HG02938 (cell line): ENCODE measurements at regions not wholly inside any gene's neighbourhood (a gene's known extent, or its start where the extent isn't known, plus 50 kb on each side); places are given as distances from the start of the nearest gene placed in this dataset.
"Not testable (repeated sequence)": the region's sequence is repeated elsewhere in the genome, so short reads cannot be mapped to it uniquely, and the experiment has no call there.

Experiments
- ATAC-seq: cut with Tn5 transposase; IDR thresholded peaks from one replicate; pipeline ENCODE4 v1.9.1; 2021; ENCODE audit warnings: mild to moderate bottlenecking, moderate library complexity; ENCODE audit not compliant: unreplicated experiment

- no peak for ATAC-seq
These were observed 461.2 kb downstream of the EPM2A start for GRCh38 chr6:145274083-145274482.

GRCh38 chr6:145275019-145275418, 460.3 kb downstream of the EPM2A start:
- no peak for ATAC-seq

GRCh38 chr6:145275787-145276186, 459.5 kb downstream of the EPM2A start:
- ATAC-seq: no peak

GRCh38 chr6:145276756-145277155, 458.6 kb downstream of the EPM2A start:
- no peak for ATAC-seq

- no peak for ATAC-seq
These were observed 457.8 kb downstream of the EPM2A start for GRCh38 chr6:145277358-145278086.

GRCh38 chr6:145278163-145278807, 457.0 kb downstream of the EPM2A start:
- ATAC-seq: no peak

- no peak for ATAC-seq
These were observed 455.8 kb downstream of the EPM2A start for GRCh38 chr6:145279551-145279950.

GRCh38 chr6:145279993-145280392, 455.3 kb downstream of the EPM2A start:
- no peak for ATAC-seq

- not testable (repeated sequence) for ATAC-seq
These were observed 452.1 kb downstream of the EPM2A start for GRCh38 chr6:145283209-145283608.

- no peak for ATAC-seq
These were observed 451.5 kb downstream of the EPM2A start for GRCh38 chr6:145283856-145284255.

- ATAC-seq: no peak
These were observed 448.4 kb downstream of the EPM2A start for GRCh38 chr6:145286916-145287315.

- no peak for ATAC-seq
These were observed 445.7 kb downstream of the EPM2A start for GRCh38 chr6:145289573-145289972.

- no peak for ATAC-seq
These were observed 445.2 kb downstream of the EPM2A start for GRCh38 chr6:145290122-145290521.

- ATAC-seq: no peak
These were observed 443.3 kb downstream of the EPM2A start for GRCh38 chr6:145292066-145292465.

- no peak for ATAC-seq
These were observed 440.4 kb downstream of the EPM2A start for GRCh38 chr6:145294942-145295341.

- no peak for ATAC-seq
These were observed 439.6 kb downstream of the EPM2A start for GRCh38 chr6:145295746-145296145.

- no peak for ATAC-seq
These were observed 429.6 kb downstream of the EPM2A start for GRCh38 chr6:145305670-145306069.

GRCh38 chr6:145306489-145306888, 428.8 kb downstream of the EPM2A start:
- ATAC-seq: no peak

- ATAC-seq: no peak
These were observed 425.3 kb downstream of the EPM2A start for GRCh38 chr6:145309842-145310535.

- no peak for ATAC-seq
These were observed 422.8 kb downstream of the EPM2A start for GRCh38 chr6:145312481-145312880.

- ATAC-seq: no peak
These were observed 422.1 kb downstream of the EPM2A start for GRCh38 chr6:145313041-145313855.
